ENCODE measurements at regions not wholly inside any gene's neighbourhood (a gene's known extent, or its start where the extent isn't known, plus 50 kb on each side); places are given as distances from the start of the nearest gene placed in this dataset.

DNA sequence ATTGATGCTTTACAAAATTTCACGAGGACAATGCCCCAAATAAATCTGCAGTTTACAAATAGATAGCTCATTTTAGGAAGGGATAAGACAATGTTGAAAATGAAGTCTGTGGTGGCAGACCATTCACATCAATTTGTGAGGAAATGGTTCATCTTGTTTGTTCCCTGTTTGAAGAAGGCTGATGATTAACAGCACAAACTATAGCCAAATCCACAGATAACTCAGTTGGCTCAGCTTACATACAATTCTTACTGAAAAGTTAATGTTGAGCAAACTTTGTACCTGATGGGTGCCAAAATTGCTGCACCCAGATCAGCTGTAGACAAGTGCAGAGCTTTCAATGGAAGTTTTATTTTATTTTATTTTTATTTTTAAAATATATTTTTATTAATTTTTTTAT is 763.9 kb downstream of the DOK5 start (continued):
- TF ChIP-seq CREB1 (CRISPR knock-in tag; IDR thresholded peaks at IDR 0.05; ENCODE audit: low read depth), result no peak
- TF ChIP-seq, protein P1, sequence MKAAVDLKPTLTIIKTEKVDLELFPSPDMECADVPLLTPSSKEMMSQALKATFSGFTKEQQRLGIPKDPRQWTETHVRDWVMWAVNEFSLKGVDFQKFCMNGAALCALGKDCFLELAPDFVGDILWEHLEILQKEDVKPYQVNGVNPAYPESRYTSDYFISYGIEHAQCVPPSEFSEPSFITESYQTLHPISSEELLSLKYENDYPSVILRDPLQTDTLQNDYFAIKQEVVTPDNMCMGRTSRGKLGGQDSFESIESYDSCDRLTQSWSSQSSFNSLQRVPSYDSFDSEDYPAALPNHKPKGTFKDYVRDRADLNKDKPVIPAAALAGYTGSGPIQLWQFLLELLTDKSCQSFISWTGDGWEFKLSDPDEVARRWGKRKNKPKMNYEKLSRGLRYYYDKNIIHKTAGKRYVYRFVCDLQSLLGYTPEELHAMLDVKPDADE (IDR thresholded peaks at IDR 0.05), result no peak

DNA sequence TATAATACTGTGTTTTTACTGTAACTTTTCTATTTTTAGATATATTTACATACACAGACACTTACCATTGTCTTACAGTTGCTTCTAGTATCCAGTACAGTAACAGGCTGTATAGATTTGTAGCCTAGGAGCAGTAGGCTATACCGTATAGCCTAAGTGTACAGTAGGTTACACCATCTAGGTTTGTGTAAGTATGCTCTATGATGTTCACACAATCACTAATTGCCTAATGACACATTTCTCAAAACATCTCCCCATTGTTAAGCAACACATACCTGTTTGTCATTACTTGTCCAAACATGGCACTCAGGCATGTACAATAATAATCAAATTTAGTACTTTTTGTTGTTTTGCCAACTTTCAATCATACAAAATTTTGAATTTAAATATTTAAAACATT is 757.3 kb downstream of the DOK5 start:
- no peak overlapping the region for H3K4me2 ChIP-seq

More for the DNA sequence above, 757.3 kb downstream of the DOK5 start:
- no peak overlapping the region for H3K27ac ChIP-seq (ENCODE audit: low read depth)
- H2AFZ ChIP-seq, result no peak overlapping the region
- 0 out of 2 replicates have a peak, but pooled peaks cover 3% of the 10 kb centered on the region for H3K27me3 ChIP-seq (ENCODE audit: insufficient read depth)
- no peaks in the 10 kb centered on the region for H3K79me2 ChIP-seq (replicated peaks; ENCODE audit: insufficient read depth)
- no peaks in the 10 kb centered on the region for H3K4me1 ChIP-seq (ENCODE audit: insufficient read depth)
- Mint-ChIP-seq H3K9me3 (peaks cover 79% of the 10 kb centered on the region), H3K27ac (no peak overlapping the region), H3K4me3 (no peak overlapping the region), H3K27me3 (ENCODE audit: insufficient read depth, low read depth, poor library complexity) (no peaks in the 10 kb centered on the region), H3K36me3 (ENCODE audit: low read depth) (peaks cover 18% of the 10 kb centered on the region; the same call in 2 of the 3 replicates), H3K4me1 (no peaks in the 10 kb centered on the region)
- TF ChIP-seq EZH2 (IDR thresholded peaks at IDR 0.05; ENCODE audit: low read depth, unreplicated experiment) (no peak), CREB1 (CRISPR knock-in tag; IDR thresholded peaks at IDR 0.05; ENCODE audit: low read depth) (no peak), JUNB (IDR thresholded peaks at IDR 0.05; ENCODE audit: unreplicated experiment) (no peak), ZNF114 (CRISPR knock-in tag; IDR thresholded peaks at IDR 0.05) (no peak)
- TF ChIP-seq, protein P2, sequence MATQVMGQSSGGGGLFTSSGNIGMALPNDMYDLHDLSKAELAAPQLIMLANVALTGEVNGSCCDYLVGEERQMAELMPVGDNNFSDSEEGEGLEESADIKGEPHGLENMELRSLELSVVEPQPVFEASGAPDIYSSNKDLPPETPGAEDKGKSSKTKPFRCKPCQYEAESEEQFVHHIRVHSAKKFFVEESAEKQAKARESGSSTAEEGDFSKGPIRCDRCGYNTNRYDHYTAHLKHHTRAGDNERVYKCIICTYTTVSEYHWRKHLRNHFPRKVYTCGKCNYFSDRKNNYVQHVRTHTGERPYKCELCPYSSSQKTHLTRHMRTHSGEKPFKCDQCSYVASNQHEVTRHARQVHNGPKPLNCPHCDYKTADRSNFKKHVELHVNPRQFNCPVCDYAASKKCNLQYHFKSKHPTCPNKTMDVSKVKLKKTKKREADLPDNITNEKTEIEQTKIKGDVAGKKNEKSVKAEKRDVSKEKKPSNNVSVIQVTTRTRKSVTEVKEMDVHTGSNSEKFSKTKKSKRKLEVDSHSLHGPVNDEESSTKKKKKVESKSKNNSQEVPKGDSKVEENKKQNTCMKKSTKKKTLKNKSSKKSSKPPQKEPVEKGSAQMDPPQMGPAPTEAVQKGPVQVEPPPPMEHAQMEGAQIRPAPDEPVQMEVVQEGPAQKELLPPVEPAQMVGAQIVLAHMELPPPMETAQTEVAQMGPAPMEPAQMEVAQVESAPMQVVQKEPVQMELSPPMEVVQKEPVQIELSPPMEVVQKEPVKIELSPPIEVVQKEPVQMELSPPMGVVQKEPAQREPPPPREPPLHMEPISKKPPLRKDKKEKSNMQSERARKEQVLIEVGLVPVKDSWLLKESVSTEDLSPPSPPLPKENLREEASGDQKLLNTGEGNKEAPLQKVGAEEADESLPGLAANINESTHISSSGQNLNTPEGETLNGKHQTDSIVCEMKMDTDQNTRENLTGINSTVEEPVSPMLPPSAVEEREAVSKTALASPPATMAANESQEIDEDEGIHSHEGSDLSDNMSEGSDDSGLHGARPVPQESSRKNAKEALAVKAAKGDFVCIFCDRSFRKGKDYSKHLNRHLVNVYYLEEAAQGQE (IDR thresholded peaks at IDR 0.05; ENCODE audit: unreplicated experiment), result no peak
- TF ChIP-seq, protein P1 (IDR thresholded peaks at IDR 0.05), result no peak
- TF ChIP-seq, protein P3, sequence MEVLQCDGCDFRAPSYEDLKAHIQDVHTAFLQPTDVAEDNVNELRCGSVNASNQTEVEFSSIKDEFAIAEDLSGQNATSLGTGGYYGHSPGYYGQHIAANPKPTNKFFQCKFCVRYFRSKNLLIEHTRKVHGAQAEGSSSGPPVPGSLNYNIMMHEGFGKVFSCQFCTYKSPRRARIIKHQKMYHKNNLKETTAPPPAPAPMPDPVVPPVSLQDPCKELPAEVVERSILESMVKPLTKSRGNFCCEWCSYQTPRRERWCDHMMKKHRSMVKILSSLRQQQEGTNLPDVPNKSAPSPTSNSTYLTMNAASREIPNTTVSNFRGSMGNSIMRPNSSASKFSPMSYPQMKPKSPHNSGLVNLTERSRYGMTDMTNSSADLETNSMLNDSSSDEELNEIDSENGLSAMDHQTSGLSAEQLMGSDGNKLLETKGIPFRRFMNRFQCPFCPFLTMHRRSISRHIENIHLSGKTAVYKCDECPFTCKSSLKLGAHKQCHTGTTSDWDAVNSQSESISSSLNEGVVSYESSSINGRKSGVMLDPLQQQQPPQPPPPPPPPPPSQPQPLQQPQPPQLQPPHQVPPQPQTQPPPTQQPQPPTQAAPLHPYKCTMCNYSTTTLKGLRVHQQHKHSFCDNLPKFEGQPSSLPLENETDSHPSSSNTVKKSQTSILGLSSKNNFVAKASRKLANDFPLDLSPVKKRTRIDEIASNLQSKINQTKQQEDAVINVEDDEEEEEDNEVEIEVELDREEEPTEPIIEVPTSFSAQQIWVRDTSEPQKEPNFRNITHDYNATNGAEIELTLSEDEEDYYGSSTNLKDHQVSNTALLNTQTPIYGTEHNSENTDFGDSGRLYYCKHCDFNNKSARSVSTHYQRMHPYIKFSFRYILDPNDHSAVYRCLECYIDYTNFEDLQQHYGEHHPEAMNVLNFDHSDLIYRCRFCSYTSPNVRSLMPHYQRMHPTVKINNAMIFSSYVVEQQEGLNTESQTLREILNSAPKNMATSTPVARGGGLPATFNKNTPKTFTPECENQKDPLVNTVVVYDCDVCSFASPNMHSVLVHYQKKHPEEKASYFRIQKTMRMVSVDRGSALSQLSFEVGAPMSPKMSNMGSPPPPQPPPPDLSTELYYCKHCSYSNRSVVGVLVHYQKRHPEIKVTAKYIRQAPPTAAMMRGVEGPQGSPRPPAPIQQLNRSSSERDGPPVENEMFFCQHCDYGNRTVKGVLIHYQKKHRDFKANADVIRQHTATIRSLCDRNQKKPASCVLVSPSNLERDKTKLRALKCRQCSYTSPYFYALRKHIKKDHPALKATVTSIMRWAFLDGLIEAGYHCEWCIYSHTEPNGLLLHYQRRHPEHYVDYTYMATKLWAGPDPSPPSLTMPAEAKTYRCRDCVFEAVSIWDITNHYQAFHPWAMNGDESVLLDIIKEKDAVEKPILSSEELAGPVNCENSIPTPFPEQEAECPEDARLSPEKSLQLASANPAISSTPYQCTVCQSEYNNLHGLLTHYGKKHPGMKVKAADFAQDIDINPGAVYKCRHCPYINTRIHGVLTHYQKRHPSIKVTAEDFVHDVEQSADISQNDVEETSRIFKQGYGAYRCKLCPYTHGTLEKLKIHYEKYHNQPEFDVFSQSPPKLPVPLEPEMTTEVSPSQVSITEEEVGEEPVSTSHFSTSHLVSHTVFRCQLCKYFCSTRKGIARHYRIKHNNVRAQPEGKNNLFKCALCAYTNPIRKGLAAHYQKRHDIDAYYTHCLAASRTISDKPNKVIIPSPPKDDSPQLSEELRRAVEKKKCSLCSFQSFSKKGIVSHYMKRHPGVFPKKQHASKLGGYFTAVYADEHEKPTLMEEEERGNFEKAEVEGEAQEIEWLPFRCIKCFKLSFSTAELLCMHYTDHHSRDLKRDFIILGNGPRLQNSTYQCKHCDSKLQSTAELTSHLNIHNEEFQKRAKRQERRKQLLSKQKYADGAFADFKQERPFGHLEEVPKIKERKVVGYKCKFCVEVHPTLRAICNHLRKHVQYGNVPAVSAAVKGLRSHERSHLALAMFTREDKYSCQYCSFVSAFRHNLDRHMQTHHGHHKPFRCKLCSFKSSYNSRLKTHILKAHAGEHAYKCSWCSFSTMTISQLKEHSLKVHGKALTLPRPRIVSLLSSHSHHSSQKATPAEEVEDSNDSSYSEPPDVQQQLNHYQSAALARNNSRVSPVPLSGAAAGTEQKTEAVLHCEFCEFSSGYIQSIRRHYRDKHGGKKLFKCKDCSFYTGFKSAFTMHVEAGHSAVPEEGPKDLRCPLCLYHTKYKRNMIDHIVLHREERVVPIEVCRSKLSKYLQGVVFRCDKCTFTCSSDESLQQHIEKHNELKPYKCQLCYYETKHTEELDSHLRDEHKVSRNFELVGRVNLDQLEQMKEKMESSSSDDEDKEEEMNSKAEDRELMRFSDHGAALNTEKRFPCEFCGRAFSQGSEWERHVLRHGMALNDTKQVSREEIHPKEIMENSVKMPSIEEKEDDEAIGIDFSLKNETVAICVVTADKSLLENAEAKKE (CRISPR knock-in tag; IDR thresholded peaks at IDR 0.05), result no peak
- H3F3A ChIP-seq (replicated peaks; ENCODE audit: low read depth), result no peaks in the 10 kb centered on the region
- H4K20me1 ChIP-seq (replicated peaks; ENCODE audit: insufficient read depth), result no peaks in the 10 kb centered on the region
- H3K36me3 ChIP-seq (ENCODE audit: insufficient read depth), result peaks cover 4% of the 10 kb centered on the region; the same call in 1 of the 2 replicates
- no peaks in the 10 kb centered on the region for H3K9me2 ChIP-seq (ENCODE audit: insufficient read depth)
- ATAC-seq, result no peak
- H3K4me3 ChIP-seq, result no peak overlapping the region
- no peak for DNase-seq (ENCODE audit: low spot score)

Measured in GM23338 (cell line).